ENCODE measurements at regions not wholly inside any gene's neighbourhood (a gene's known extent, or its start where the extent isn't known, plus 50 kb on each side); places are given as distances from the start of the nearest gene placed in this dataset.

- intact Hi-C loops (cut with DNase I; ENCODE audit: low total_unique reads), result no loop called here
- H3K4me3 ChIP-seq, result no peak overlapping the region
- no peak for TF ChIP-seq CTCF (IDR thresholded peaks at IDR 0.05)
- DNase-seq, result no peak
- no peak overlapping the region for H3K27ac ChIP-seq
- no peaks in the 10 kb centered on the region for H3K27me3 ChIP-seq
- no peaks in the 10 kb centered on the region for H3K36me3 ChIP-seq
- no peaks in the 10 kb centered on the region for H3K9me3 ChIP-seq
- no peaks in the 10 kb centered on the region for H3K4me1 ChIP-seq
Observed at GRCh38 chr2:52502476-52502860, 1265.1 kb upstream of the CHAC2 start.

GRCh38 chr2:52501715-52502475, 1265.7 kb upstream of the CHAC2 start:
- intact Hi-C loops (cut with DNase I; ENCODE audit: low total_unique reads), result no loop called here
- Histone ChIP-seq H3K27ac (no peak overlapping the region), H3K4me1 (no peaks in the 10 kb centered on the region), H3K4me3 (no peak overlapping the region), H3K36me3 (no peaks in the 10 kb centered on the region), H3K27me3 (no peaks in the 10 kb centered on the region), H3K9me3 (no peaks in the 10 kb centered on the region)
- no peak for TF ChIP-seq CTCF (IDR thresholded peaks at IDR 0.05)
- no peak for DNase-seq

- H3K36me3 ChIP-seq, result no peaks in the 10 kb centered on the region
- intact Hi-C loops (cut with DNase I; ENCODE audit: low total_unique reads), result no loop called here
- H3K4me3 ChIP-seq, result no peak overlapping the region
- no peaks in the 10 kb centered on the region for H3K9me3 ChIP-seq
- no peak for TF ChIP-seq CTCF (IDR thresholded peaks at IDR 0.05)
- no peaks in the 10 kb centered on the region for H3K4me1 ChIP-seq
- no peak overlapping the region for H3K27ac ChIP-seq
- DNase-seq, result no peak
- H3K27me3 ChIP-seq, result no peaks in the 10 kb centered on the region
Observed at GRCh38 chr2:52500561-52500960, 1267.0 kb upstream of the CHAC2 start.

GRCh38 chr2:52498077-52498750, 1269.4 kb upstream of the CHAC2 start:
- no peak for DNase-seq
- H3K9me3 ChIP-seq, result no peaks in the 10 kb centered on the region
- no peaks in the 10 kb centered on the region for H3K4me1 ChIP-seq
- H3K27me3 ChIP-seq, result no peaks in the 10 kb centered on the region
- H3K4me3 ChIP-seq, result no peak overlapping the region
- TF ChIP-seq CTCF (IDR thresholded peaks at IDR 0.05), result no peak
- no peaks in the 10 kb centered on the region for H3K36me3 ChIP-seq
- H3K27ac ChIP-seq, result no peak overlapping the region
- intact Hi-C loops (cut with DNase I; ENCODE audit: low total_unique reads), result no loop called here

- no peaks in the 10 kb centered on the region for H3K27me3 ChIP-seq
- no peaks in the 10 kb centered on the region for H3K4me1 ChIP-seq
- no peak overlapping the region for H3K4me3 ChIP-seq
- H3K9me3 ChIP-seq, result no peaks in the 10 kb centered on the region
- H3K27ac ChIP-seq, result no peak overlapping the region
- no peak for TF ChIP-seq CTCF (IDR thresholded peaks at IDR 0.05)
- H3K36me3 ChIP-seq, result no peaks in the 10 kb centered on the region
- DNase-seq, result no peak
- intact Hi-C loops (cut with DNase I; ENCODE audit: low total_unique reads), result no loop called here
Observed at GRCh38 chr2:52495816-52496215, 1271.8 kb upstream of the CHAC2 start.
